CD14-positive monocyte (primary cell): ENCODE measurements at regions not wholly inside any gene's neighbourhood (a gene's known extent, or its start where the extent isn't known, plus 50 kb on each side); places are given as distances from the start of the nearest gene placed in this dataset.

Source experiments
- DNase-seq, 3 donors: peaks; one replicate each; pipeline ENCODE4 v3.0.0-alpha.2; 2011 to 2022
- H2AFZ ChIP-seq: 2 replicates; pipeline ENCODE4 v1.6.0; 2012; ENCODE audit warnings: mild to moderate bottlenecking, low read depth, low read length, inconsistent platforms; ENCODE audit not compliant: insufficient read depth, poor library complexity, severe bottlenecking
- H3K27ac ChIP-seq, 2 donors: 1 replicate in 1 of 2; 2 replicates in 1 of 2; pipeline ENCODE4 v1.5.1; 2012 to 2013; ENCODE audit warnings: low read length in 2 of 2, control low read depth in 1 of 2, inconsistent platforms in 1 of 2, low read depth in 1 of 2, mild to moderate bottlenecking in 1 of 2
- H3K27me3 ChIP-seq, 2 donors: one replicate each; pipeline versions ENCODE4 v1.6.0 to v1.6.1; 2011 to 2013; ENCODE audit warnings: low read length in 2 of 2; ENCODE audit not compliant: control insufficient read depth in 2 of 2, insufficient read depth in 2 of 2
- H3K36me3 ChIP-seq, 2 donors: replicated peaks in 1 of 2; 1 replicate in 1 of 2; 2 replicates in 1 of 2; pipeline versions ENCODE4 v1.5.1 to v1.6.1; 2012 to 2013; ENCODE audit warnings: low read length in 2 of 2, control low read depth in 1 of 2, inconsistent platforms in 1 of 2, mild to moderate bottlenecking in 1 of 2; ENCODE audit not compliant: insufficient read depth in 2 of 2, control insufficient read depth in 1 of 2
- H3K4me1 ChIP-seq, 2 donors: 1 replicate in 1 of 2; 2 replicates in 1 of 2; pipeline versions ENCODE4 v1.5.1 to v1.6.1; 2012 to 2013; ENCODE audit warnings: low read length in 2 of 2, control low read depth in 1 of 2, inconsistent platforms in 1 of 2, mild to moderate bottlenecking in 1 of 2, moderate library complexity in 1 of 2; ENCODE audit not compliant: insufficient read depth in 2 of 2, control insufficient read depth in 1 of 2
- H3K4me2 ChIP-seq: replicated peaks from 2 replicates; pipeline ENCODE3; 2012; ENCODE audit warnings: low read length, moderate library complexity, mild to moderate bottlenecking; ENCODE audit not compliant: poor library complexity, severe bottlenecking; ENCODE audit errors: extremely low read depth
- H3K4me3 ChIP-seq, 3 experiments: fragments of 200-600 bp in 1 of 3; sonication (generic) in 1 of 3; replicated peaks in 1 of 3; 1 replicate in 2 of 3; 2 replicates in 1 of 3; pipeline ENCODE4 v1.5.1; 2011 to 2013; ENCODE audit warnings: low read length in 3 of 3, mild to moderate bottlenecking in 3 of 3, control low read depth in 2 of 3, low read depth in 2 of 3, inconsistent platforms in 1 of 3, moderate library complexity in 1 of 3
- H3K79me2 ChIP-seq: 2 replicates; pipeline ENCODE4 v1.6.0; 2012; ENCODE audit warnings: mild to moderate bottlenecking, control low read depth, inconsistent platforms, low read length, moderate library complexity; ENCODE audit not compliant: insufficient read depth
- H3K9ac ChIP-seq: 2 replicates; pipeline ENCODE4 v1.6.0; 2017; ENCODE audit warnings: low read length, mild to moderate bottlenecking; ENCODE audit not compliant: insufficient read depth, poor library complexity, severe bottlenecking
- H3K9me3 ChIP-seq, 2 donors: replicated peaks in 1 of 2; 1 replicate in 1 of 2; 2 replicates in 1 of 2; pipeline versions ENCODE4 v1.5.1 to v1.6.1; 2012 to 2013; ENCODE audit warnings: low read length in 2 of 2, control low read depth in 1 of 2; ENCODE audit not compliant: control insufficient read depth in 1 of 2, insufficient read depth in 1 of 2
- H4K20me1 ChIP-seq: 2 replicates; pipeline ENCODE4 v1.6.0; 2012; ENCODE audit warnings: mild to moderate bottlenecking, low read length, control low read depth, moderate library complexity; ENCODE audit not compliant: insufficient read depth
- H3K27ac Mint-ChIP-seq, 7 donors: one replicate each; pipeline ENCODE4 v1.8.0; 2020; ENCODE audit warnings: mild to moderate bottlenecking in 7 of 7, mixed read lengths in 7 of 7, moderate library complexity in 6 of 7, inconsistent platforms in 2 of 7
- H3K27me3 Mint-ChIP-seq, 3 donors: one replicate each; pipeline ENCODE4 v1.8.0; 2021 to 2022; ENCODE audit warnings: low read depth in 3 of 3, mild to moderate bottlenecking in 3 of 3, mixed read lengths in 3 of 3, moderate library complexity in 3 of 3, inconsistent platforms in 1 of 3
- H3K36me3 Mint-ChIP-seq, 2 donors: one replicate each; pipeline ENCODE4 v1.8.0; 2020; ENCODE audit warnings: mixed read lengths in 2 of 2, inconsistent platforms in 1 of 2, mild to moderate bottlenecking in 1 of 2
- H3K4me1 Mint-ChIP-seq: one replicate; pipeline ENCODE4 v1.8.0; 2020; ENCODE audit warnings: mild to moderate bottlenecking, mixed read lengths
- H3K4me3 Mint-ChIP-seq, 2 donors: one replicate each; pipeline ENCODE4 v1.8.0; 2020; ENCODE audit warnings: mild to moderate bottlenecking in 2 of 2, mixed read lengths in 2 of 2, moderate library complexity in 1 of 2
- H3K9me3 Mint-ChIP-seq, 7 donors: one replicate each; pipeline ENCODE4 v1.8.0; 2020 to 2022; ENCODE audit warnings: mixed read lengths in 7 of 7, mild to moderate bottlenecking in 6 of 7, moderate library complexity in 6 of 7, inconsistent platforms in 2 of 7
- WGBS: methylation state at CpG from one replicate; pipeline ENCODE4 v1.1.5; 2013; ENCODE audit warnings: missing lambda C conversion rate; ENCODE audit not compliant: insufficient coverage; 5-methylcytosine and 5-hydroxymethylcytosine counted together
- intact Hi-C, 2 donors: fragments of 100-400 bp; cut with micrococcal nuclease; formaldehyde crosslinking; loops; one replicate each; pipeline versions ENCODE4 v1.15.0 to v1.15.1; 2023
- TF ChIP-seq, protein P1 (sequence below): fragments of 200-600 bp; IDR thresholded peaks from one replicate; pipeline ENCODE4 v1.8.0; 2022; ENCODE audit warnings: antibody characterized with exemption, mild to moderate bottlenecking

- Histone ChIP-seq H3K79me2 (no peaks in the 10 kb centered on the region), H4K20me1 (no peaks in the 10 kb centered on the region), H3K27ac (no peak overlapping the region), H3K36me3 (no peaks in the 10 kb centered on the region), H3K9me3 (no peaks in the 10 kb centered on the region), H3K9ac (no peak overlapping the region), H3K4me3 (no peak overlapping the region), H3K27me3 (no peaks in the 10 kb centered on the region), H3K4me1 (no peaks in the 10 kb centered on the region), H3K4me2 (no peak overlapping the region), H2AFZ (no peak overlapping the region)
- Mint-ChIP-seq H3K36me3 (no peaks in the 10 kb centered on the region), H3K4me1 (no peaks in the 10 kb centered on the region), H3K4me3 (no peak overlapping the region), H3K9me3 (peaks cover 0 to 5% (median 3%) of the 10 kb centered on the region in 7 donors), H3K27me3 (no peaks in the 10 kb centered on the region), H3K27ac (no peak overlapping the region)
- TF ChIP-seq, protein P1, sequence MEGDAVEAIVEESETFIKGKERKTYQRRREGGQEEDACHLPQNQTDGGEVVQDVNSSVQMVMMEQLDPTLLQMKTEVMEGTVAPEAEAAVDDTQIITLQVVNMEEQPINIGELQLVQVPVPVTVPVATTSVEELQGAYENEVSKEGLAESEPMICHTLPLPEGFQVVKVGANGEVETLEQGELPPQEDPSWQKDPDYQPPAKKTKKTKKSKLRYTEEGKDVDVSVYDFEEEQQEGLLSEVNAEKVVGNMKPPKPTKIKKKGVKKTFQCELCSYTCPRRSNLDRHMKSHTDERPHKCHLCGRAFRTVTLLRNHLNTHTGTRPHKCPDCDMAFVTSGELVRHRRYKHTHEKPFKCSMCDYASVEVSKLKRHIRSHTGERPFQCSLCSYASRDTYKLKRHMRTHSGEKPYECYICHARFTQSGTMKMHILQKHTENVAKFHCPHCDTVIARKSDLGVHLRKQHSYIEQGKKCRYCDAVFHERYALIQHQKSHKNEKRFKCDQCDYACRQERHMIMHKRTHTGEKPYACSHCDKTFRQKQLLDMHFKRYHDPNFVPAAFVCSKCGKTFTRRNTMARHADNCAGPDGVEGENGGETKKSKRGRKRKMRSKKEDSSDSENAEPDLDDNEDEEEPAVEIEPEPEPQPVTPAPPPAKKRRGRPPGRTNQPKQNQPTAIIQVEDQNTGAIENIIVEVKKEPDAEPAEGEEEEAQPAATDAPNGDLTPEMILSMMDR = no peak
- intact Hi-C loops = no loop called here
- DNase-seq = no peak
Observed at GRCh38 chr9:106683454-106683853, 179.5 kb upstream of the ZNF462 start.

GRCh38 chr9:106684940-106685695 lies 177.8 kb upstream of the ZNF462 start:
- Histone ChIP-seq H3K4me2 (no peak overlapping the region), H3K9me3 (no peaks in the 10 kb centered on the region), H4K20me1 (no peaks in the 10 kb centered on the region), H3K79me2 (no peaks in the 10 kb centered on the region), H3K27me3 (no peaks in the 10 kb centered on the region), H3K4me3 (no peak overlapping the region), H3K27ac (no peak overlapping the region), H3K36me3 (no peaks in the 10 kb centered on the region), H2AFZ (no peak overlapping the region), H3K9ac (no peak overlapping the region), H3K4me1 (no peaks in the 10 kb centered on the region)
- Mint-ChIP-seq H3K4me1 (no peaks in the 10 kb centered on the region), H3K27ac (no peak overlapping the region), H3K36me3 (no peaks in the 10 kb centered on the region), H3K27me3 (no peaks in the 10 kb centered on the region), H3K4me3 (no peak overlapping the region), H3K9me3 (peaks cover 0 to 5% (median 3%) of the 10 kb centered on the region in 7 donors)
- intact Hi-C loops = no loop called here
- WGBS = 85% methylated on average over 10 of the region's 11 CpGs
- no peak for DNase-seq
- TF ChIP-seq, protein P1 = no peak
